ENCODE measurements at regions not wholly inside any gene's neighbourhood (a gene's known extent, or its start where the extent isn't known, plus 50 kb on each side); places are given as distances from the start of the nearest gene placed in this dataset.

GRCh38 chr12:85448548-85449139, 168.6 kb downstream of the ALX1 start:
- Histone ChIP-seq H4K91ac (replicated peaks; ENCODE audit: insufficient read length, low read length) (no peak overlapping the region), H2BK120ac (replicated peaks; ENCODE audit: low read depth, low read length) (no peak overlapping the region), H2BK20ac (ENCODE audit: low read length) (no peak overlapping the region), H3K27ac (ENCODE audit: low read depth, low read length) (no peak overlapping the region), H2AK5ac (ENCODE audit: low read depth, low read length) (no peak overlapping the region), H2BK12ac (ENCODE audit: low read depth, low read length) (no peak overlapping the region), H3K4ac (replicated peaks; ENCODE audit: insufficient read length, low read depth, low read length) (no peak overlapping the region), H3K79me2 (ENCODE audit: control insufficient read depth in 1 of 2, insufficient read depth in 2 of 2, low read length in 2 of 2) (no peaks in the 10 kb centered on the region), H3K4me1 (replicated peaks in 1 of 4; ENCODE audit: control insufficient read depth in 3 of 4, insufficient read depth in 4 of 4, low read length in 3 of 4) (no peaks in the 10 kb centered on the region), H3K4me3 (ENCODE audit: extremely low read depth in 1 of 4, insufficient read depth in 2 of 4, low read depth in 3 of 4, low read length in 4 of 4) (no peak overlapping the region), H4K8ac (ENCODE audit: extremely low read depth, insufficient read depth, low read length) (no peak overlapping the region), H2BK15ac (ENCODE audit: low read length) (no peak overlapping the region), H4K20me1 (replicated peaks in 1 of 2; ENCODE audit: control insufficient read depth in 1 of 2, insufficient read depth in 2 of 2, low read length in 2 of 2) (no peaks in the 10 kb centered on the region), H3K9me3 (ENCODE audit: insufficient read depth in 2 of 2, low read depth in 1 of 2, low read length in 1 of 2) (no peaks in the 10 kb centered on the region), H3K23me2 (ENCODE audit: low read depth, low read length) (no peaks in the 10 kb centered on the region), H3K36me3 (ENCODE audit: control insufficient read depth in 2 of 4, insufficient read depth in 4 of 4, low read length in 3 of 4) (no peaks in the 10 kb centered on the region), H3K27me3 (replicated peaks in 1 of 4; ENCODE audit: control insufficient read depth in 3 of 4, extremely low read depth in 1 of 4, insufficient read depth in 3 of 4, low read length in 3 of 4) (no peaks in the 10 kb centered on the region), H3K79me1 (ENCODE audit: low read depth, low read length) (no peaks in the 10 kb centered on the region), H2BK5ac (ENCODE audit: low read depth, low read length) (no peak overlapping the region), H2AFZ (ENCODE audit: low read length) (no peak overlapping the region), H3K9ac (replicated peaks in 1 of 4; ENCODE audit: extremely low read depth in 1 of 4, low read depth in 3 of 4, low read length in 3 of 4) (no peak overlapping the region), H3K23ac (ENCODE audit: insufficient read length) (no peak overlapping the region), H3K56ac (replicated peaks; ENCODE audit: insufficient read length, low read depth, low read length) (no peak overlapping the region), H3K4me2 (ENCODE audit: insufficient read depth in 1 of 2, low read depth in 2 of 2, low read length in 2 of 2) (no peak overlapping the region), H4K5ac (ENCODE audit: insufficient read length, low read depth, low read length) (no peak overlapping the region), H3K14ac (ENCODE audit: insufficient read length) (no peak overlapping the region), H3K18ac (ENCODE audit: extremely low read depth, low read length) (no peak overlapping the region)
- DNase-seq (ENCODE audit: low read depth in 1 of 2, low spot score in 2 of 2) (no peak), FAIRE-seq (no peak)
- ChIA-PET POLR2A (ENCODE audit: partially characterized antibody) (no interaction called here), CTCF (ENCODE audit: partially characterized antibody) (interaction anchor here (0.6 to 1.3 kb wide), 12 partner anchors 8 to 359 kb away, joined by 3 to 11 read pairs (median 3); no protein-coding TSS in a partner anchor)
- WGBS, 2 experiments (ENCODE audit: extremely low coverage in 1 of 2, insufficient coverage in 1 of 2, insufficient read length in 1 of 2, insufficient replicate concordance in 2 of 2, low coverage in 1 of 2, low lambda C conversion rate in 2 of 2, missing lambda C conversion rate in 1 of 2), result 84% methylated on average over 4 of the region's 4 CpGs; no CpG with 5 or more reads in 1 of the 2 experiments
- TF ChIP-seq USF2 (IDR thresholded peaks at IDR 0.05; ENCODE audit: low read length) (no peak), RBBP5 (IDR thresholded peaks at IDR 0.05; ENCODE audit: borderline replicate concordance, low read depth, low read length) (no peak), RAD21 (IDR thresholded peaks at IDR 0.05 in 1 of 2, conservative IDR thresholded peaks at IDR 0.05 in 1 of 2; ENCODE audit: low read depth in 2 of 2, low read length in 2 of 2) (peak in 1 of 2 experiments; percentile 45; a peak in 3 of 4 replicates), ASH2L (IDR thresholded peaks at IDR 0.05; ENCODE audit: low read length) (no peak), BACH1 (IDR thresholded peaks at IDR 0.05; ENCODE audit: low read length) (no peak), CTBP2 (IDR thresholded peaks at IDR 0.05; ENCODE audit: borderline replicate concordance, insufficient read depth, insufficient read length, low read length) (no peak)
